HG02642 (cell line): ENCODE measurements at regions not wholly inside any gene's neighbourhood (a gene's known extent, or its start where the extent isn't known, plus 50 kb on each side); places are given as distances from the start of the nearest gene placed in this dataset.
"Not testable (repeated sequence)": the region's sequence is repeated elsewhere in the genome, so short reads cannot be mapped to it uniquely, and the experiment has no call there.

Experiments used
- ATAC-seq: cut with Tn5 transposase; IDR thresholded peaks from one replicate; pipeline ENCODE4 v1.9.1; 2021; ENCODE audit warnings: mild to moderate bottlenecking; ENCODE audit not compliant: unreplicated experiment, poor library complexity

DNA sequence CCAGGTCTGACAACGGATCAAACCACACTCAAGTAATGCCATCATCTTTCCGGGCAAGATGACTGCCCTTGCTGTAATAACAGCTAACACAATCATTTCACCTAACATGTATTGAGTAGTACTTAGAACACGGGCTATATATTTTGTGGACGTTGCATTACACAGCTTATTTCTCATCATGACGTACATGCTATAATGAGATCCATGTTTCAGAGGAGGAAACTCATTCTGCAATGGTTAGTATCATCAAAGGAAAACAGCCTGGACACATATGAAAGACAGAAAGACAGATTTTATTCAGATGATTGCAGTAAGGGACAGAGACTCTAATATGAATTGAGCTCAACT lies 446.7 kb downstream of the HS3ST3B1 start:
- no peak for ATAC-seq

DNA sequence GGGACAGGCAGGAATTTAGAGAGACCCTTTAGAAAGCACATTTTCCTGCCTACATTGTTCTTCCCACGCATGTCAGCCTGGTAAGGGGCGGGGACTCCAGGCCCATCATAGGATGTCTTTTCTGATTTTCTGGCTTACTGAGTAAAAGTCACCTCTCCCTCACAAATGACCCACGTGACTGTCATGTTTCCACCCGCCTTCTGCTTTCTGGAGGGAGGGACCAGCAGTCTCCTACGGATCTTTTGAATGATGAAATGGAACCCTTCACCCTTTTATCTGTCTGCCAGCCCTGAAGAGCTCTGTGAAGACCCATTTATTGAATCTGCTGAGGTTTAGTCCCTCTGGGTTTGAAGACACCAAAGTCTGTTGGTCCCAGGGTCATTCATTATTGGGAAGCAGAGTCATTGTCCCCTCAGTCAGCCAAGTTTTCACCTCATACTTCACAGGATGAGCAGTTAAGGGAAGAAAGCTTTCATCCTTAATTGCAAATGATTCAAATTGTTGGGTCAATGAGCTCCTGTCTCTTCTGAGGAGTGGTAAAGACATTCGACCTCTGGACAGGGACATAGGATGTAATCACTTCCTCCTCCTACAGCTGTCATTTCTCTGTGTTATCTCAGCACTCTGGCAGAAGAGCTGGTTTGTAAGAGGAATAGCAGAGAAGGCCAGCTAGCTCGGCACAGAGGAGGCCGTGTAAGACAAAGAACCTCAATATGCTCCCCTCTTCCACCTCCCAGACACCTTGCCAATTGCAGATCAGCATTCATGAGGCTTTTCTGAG lies 446.1 kb downstream of the HS3ST3B1 start:
- ATAC-seq, result no peak

DNA sequence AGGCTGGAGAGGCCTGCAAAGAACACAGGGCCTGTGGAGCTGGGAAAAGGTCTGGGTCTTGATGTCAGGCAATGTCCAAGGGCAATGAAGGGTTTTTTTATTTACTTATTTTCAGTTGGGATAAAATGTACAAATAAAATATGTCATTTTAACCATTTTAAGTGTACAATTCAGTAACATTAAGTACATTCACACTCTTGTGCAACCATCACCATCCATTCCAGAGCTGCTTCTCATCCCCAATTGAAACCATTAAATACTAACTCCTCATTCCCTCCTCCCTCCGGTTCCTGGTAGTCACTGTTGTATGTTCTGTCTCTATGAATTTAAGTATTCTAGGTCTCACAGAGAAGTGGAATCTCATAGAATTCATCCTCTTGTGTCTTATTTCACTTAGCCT lies 444.7 kb downstream of the HS3ST3B1 start:
- ATAC-seq, result no peak

DNA sequence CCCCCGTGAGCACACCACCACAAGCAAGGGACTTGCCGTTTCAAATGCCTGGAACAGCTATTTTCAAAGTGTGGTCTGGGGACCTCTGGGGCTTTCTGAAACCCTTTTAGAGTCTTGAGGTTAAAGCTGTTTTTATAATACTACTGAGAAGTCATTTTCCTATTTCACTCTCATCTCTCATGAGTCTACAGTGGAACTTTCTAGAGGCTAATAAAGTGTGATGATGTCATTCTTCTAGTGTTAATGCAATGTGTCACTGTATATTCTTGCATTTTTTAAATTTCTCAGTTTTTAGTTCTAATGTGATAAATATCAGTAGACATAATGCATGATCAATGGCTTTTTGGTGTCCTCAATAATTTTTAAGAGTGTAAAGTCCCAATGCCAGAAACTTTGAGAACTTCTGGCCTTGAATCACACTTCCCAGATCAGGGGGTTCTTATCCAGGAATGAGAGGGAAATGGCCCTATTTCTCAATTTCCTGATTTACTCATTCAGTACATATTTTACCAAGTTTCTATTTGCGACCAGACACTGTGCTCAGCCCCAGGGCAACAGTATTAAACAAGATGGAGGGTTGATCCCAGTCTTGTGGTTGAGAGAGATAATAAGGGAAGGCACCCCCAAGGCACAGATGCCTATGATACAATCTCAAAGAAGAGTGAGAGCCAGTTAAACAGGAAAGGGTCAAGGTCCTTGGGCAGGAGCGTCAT lies 444.0 kb downstream of the HS3ST3B1 start:
- peak; percentile 44 for ATAC-seq

DNA sequence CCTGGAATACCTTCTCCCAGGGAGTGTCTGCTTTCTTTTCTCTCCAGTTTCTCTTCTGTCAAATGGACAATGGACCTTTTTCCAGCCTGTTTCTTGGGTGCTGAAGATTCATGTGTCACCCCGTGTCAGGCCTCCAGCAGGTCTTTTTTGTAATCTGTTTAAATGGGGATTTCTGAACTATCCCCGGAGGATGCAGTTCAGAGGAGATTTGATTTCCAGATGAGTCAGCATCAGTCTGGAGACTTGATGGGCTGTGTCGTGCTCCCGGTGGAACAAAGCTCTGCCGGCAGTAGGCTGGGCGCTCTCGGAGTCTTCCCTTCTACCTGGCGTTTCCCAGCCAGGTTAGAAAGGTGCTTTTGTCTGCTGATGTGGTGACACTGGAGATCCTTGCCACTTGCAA lies 440.6 kb downstream of the HS3ST3B1 start:
- ATAC-seq, result no peak

DNA sequence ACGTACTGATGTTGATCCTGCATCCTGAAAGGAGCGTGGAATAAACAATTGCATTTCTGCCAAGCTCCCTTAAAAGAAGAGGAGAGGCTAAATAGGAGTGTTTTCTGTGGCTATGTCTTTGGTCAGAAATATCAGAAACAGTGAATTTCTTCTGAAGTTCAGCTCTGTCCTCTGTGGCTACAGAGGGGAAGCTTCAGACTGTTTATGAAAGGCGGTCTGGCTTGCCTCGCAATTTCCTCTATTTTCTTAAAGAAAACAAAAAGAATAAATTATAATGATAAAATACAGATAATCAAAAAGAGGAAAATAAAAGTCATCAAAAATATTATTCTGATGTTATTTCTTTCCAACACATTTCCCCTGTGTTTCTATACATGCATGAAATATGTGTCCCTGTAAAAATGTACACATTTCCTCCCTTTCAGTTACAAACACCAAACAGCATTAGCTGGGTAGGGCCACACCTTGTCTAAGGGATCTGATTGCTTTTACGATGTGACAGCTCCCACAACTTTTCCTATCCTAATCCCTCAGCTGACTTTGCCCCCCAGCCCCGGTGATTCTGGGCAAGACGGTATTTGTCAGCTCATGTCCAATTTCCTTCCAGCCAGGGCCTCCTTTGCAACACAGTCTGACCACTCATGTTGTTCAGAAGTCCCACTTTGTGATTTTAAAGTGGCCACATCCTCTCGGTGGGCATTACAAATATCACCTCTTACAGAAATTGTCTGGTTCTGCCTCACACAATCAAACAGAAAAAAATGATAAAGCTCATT lies 439.0 kb downstream of the HS3ST3B1 start:
- no peak for ATAC-seq

DNA sequence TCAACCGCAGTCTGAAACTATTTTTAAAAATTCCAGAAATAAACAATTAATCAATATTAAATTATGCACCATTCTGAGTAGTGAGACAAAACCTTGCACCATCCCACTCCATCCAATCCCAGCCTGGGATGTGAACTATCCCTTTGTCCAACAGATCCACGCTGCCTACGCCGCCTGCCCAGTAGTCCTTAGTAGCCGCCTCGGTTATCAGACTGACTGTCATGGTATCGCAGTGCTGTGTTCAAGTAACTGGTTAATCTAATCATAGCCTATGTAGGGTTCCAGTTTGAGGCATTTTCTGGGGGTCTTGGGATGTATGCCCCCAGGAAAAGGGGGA lies 437.7 kb downstream of the HS3ST3B1 start:
- no peak for ATAC-seq

DNA sequence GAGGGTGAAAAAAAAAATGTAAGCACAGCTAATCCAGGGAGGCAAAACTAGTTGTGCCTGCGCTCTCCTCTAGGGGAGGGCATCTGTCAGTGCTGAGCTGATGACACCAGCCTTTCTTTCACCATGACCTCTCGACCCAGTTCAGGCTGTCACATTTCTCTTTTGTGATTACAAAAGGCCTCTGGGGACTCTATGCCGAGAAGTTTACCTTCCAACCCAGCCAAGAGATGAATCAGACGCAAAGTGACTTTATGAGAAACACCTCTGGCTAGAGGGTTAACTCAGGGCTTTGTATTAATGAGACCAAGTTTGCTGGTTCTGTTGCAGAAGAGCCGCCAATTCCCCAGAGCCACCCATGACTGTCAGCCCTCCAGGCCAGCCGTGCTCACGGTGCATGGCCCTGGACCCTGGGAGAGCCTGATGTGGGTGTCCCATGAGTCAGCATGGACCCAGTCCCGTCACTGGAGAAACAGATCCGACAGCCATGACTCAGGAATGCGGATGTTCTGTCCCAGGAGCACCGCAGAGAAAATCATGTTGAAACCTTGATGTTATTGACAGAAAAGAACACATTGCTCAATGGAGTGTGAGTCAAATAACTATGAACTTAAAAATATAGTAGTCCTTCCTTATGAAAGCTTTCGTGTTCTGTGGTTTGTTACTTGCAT lies 437.2 kb downstream of the HS3ST3B1 start:
- ATAC-seq, result peak; percentile 71

DNA sequence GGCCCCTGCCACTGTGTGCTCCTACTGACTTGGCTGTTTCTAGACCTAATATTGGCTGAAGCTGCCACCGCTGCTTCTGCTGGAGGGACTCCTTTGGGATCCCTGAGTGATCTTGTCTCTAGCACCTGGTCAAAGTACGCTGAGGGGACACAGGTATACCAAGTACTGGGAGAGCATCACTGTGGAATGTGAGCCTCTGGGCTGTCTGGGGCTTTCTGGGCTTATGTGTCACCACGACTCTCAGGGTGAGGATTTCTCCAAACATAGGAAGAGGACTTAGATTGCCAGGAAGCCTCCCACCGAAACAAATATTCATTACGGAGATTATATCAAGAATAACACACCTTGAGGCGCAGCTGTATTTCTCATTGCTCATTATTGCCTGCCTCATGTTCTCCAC lies 435.8 kb downstream of the HS3ST3B1 start:
- no peak for ATAC-seq

DNA sequence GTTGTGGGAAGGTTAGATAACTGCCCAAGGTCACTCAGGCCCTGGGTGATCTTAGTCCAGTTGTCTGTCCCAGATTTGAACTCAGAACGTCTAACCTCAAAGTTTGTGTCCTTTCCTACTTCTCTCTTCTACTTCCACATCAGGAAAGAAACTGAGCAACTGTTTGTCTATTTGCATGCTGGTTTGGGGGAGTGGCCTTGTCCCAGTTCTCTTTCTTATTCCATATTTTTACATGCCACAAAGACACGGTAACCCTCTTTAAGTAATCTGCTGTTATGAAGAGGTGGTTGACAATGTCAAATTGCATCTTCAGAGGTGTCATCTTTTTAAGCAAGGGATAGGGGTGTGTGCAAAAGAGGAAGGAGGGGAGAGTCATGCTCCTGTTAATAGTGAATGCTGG lies 432.5 kb downstream of the HS3ST3B1 start:
- no peak for ATAC-seq

DNA sequence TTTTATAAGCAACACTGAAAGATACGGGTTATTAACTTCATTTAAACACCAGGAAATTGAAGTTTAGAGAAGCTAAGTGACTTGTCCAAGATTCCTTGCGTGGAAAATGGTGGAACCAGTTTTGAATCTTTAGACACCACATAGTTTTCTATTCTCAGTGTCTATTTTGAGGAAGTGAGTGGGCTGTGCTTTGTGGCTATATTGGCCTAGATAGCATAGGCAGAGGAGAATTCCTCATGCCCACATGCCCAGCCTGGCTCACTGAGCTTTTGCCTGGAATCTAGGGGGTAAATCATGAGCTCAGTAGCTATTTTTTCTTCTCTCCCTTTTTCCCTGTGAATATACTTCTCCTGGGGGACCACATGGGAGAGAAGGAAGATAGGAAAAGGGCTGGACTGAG lies 431.3 kb downstream of the HS3ST3B1 start:
- ATAC-seq, result no peak

DNA sequence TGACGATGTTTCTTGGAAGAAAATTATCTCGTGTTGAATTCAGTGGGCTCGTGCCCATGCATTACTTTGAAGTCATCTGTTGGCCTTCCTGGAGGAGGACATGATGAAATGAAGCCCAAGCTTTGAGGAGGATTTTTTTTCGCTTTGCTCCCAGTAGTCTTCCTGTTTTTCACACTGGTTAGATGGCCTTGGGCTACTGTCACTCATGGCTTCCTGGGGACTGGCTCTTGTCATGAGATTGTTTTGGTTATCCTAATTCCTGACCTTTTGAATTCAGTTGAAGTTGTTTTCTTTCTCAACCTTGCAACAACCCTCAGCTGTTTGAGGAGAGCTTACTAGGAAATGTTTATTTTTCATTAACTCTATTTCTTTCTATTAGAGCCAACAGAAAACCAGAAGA lies 430.7 kb downstream of the HS3ST3B1 start:
- ATAC-seq, result no peak

DNA sequence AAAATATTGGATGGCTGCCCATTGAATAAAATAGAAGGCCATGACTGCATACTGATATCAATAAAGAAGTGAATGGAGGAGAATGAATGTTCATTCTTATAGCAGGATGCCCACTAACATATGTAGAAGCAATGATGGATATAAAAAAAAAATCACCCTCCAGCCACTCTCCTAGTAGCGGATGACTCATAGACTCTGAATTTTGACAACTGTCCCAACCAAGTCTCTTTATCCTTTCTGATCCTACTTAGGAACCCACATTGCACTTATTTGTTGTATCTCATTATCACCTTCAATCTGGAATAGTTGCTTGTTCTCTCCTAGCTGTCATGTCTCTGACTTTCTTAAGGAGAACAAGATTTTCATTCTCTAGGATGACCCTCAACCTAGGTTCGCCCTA lies 429.9 kb downstream of the HS3ST3B1 start:
- no peak for ATAC-seq

DNA sequence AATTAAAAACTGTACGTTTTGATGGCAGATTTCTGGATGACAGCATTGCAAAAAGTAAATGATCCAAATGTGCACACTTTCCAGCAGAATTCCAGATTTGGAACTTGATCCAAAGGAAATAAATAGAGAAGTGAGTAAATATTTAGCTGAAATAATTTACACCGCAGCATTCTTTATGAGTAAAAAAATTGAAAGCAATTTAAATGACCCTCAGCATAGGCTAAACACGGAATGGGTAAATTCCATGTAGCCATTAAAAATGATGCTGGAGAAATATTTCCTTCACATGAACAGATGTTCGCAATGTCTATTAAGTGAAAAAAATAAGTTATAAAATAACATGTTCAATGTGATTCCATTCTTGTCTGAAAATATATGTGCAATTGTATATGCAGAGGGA lies 424.8 kb downstream of the HS3ST3B1 start:
- no peak for ATAC-seq

DNA sequence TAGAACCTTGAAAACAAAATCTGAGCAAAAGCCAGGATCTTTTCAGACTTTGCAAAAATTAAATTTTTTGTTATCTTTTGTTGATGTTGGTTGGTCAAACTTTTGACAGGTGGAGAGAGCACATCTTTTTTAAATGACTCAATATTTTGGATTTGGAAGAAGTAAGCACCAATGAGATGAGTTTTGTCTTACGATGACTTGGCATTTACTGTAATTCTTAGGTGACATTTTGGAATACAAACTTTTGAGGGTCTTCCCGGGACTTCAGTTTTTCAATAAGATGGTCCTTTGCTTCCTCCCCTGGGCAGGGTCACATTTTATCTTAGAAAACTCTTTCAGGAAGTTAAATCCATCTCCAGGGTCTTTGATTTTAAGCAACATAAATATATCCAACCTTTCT lies 423.9 kb downstream of the HS3ST3B1 start:
- ATAC-seq, result no peak

DNA sequence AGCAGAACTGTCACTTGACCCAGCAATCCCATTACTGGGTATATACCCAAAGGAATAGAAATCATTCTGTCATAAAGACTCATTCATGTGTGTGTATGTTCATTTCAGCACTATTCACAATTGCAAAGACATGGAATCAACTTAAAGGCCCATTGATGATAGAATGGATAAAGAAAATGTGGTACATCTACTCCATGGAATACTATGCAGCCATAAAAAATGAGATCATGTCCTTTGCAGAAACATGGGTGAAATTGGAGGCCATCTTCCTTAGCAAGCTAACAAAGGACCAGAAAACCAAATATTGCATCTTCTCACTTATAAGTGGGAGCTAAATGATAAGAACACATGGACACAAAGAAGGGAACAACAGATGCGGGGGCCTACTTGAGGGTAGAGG lies 422.5 kb downstream of the HS3ST3B1 start:
- ATAC-seq, result not testable (repeated sequence)

DNA sequence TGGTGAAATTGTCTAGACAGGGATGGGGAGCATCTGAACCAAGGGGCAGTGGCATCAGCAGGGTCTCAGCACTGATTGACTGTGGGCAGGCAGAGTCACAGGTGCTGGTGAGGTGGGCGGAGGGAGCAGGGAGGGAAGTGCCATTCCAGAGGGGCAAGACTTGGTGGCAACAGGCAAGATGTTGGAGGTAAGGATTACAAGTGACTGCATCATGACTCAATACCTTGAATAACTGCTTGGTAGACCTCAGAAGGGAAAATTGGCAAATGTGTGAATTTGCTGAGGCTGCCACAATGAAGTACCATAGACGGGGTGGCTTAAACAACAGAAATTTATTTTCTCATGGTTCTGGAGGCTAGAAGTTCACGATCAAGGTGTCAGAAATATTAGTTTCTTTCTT lies 419.1 kb downstream of the HS3ST3B1 start:
- no peak for ATAC-seq

DNA sequence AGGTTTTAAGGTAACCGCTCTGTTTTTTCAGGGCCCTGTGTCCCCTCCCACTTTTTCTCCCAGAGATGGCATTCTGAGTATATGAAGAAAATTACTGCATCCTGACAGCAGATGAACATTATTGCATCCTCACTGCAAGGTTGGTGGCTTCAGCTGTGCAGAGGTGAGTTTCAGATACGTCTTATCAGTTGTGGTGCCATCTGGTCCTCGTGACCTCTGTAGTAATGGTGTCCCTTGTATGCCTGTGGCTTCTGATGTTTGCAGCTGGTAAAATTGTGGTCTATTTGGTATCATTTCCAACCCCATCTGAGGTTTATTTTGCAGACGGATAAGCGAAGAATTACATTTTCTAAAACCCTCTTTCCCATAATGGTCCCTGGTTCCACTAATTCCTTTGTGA lies 417.0 kb downstream of the HS3ST3B1 start:
- ATAC-seq, result no peak

DNA sequence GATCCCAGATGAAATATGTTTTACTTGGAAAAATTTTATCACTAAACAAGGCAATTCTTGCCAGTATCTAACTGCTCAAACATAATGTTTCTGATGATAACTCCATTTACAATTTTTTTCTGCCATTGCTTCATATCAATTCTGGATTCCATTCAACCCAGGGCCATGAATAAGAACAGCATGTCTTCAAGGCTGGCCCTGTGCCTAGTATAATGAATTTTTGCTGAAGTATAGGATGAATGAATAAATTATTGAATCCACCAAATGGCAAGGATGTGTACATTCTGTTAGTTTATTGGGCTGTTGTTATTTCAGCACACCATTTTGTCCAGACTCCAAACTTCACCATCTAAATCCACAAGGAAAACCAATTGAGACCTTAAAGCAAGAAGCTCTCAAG lies 414.7 kb downstream of the HS3ST3B1 start:
- no peak for ATAC-seq

DNA sequence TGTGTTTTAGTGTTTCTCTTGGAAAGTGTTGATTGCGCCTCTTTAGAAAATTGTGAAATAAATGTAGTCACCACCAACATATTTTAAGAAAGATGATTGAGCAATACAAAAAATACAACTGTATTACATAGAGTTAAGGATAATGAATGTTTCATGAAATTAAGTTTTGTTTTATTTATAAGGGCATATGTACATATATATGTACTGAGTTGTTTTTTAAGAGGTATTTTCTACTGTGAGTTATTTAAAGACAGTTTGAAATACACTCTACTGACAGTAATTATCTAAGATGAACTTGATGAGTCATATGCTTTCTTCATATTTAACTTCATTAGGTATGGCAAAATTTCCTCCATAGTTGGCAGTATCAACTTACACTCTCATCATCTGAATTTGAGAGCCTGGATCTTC lies 411.7 kb downstream of the HS3ST3B1 start:
- ATAC-seq, result no peak

DNA sequence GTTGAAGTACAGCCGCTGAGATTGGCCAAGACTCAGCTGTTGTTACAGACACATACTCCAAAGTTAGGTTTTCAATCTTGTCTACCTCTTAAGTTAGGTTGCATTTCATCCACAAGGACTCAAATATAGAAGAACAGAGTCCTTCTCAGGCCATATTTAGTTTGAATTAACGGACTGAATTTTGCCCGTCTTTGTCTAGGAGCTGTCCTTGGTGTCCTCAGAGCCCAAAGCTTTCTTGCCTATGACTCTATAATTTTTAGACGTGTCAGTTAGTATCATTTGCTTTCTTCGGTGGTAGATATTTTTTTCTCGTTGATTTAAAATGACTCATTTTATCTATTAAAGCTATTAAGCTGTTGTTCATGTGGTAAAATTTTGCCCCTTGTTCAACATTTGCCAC lies 403.2 kb downstream of the HS3ST3B1 start:
- ATAC-seq, result no peak
